Fibroblast of lung (primary cell): ENCODE measurements at regions not wholly inside any gene's neighbourhood (a gene's known extent, or its start where the extent isn't known, plus 50 kb on each side); places are given as distances from the start of the nearest gene placed in this dataset.
A peak's percentile ranks its signal among the peaks of the same experiment; 100 is the strongest.

Source experiments
- DNase-seq, 2 donors: peaks; one replicate each; pipeline versions ENCODE4 v3.0.0 to v3.0.0-alpha.2; 2010; ENCODE audit warnings: low read depth in 2 of 2
- H2AFZ ChIP-seq: 2 replicates; pipeline ENCODE4 v1.5.1; 2012; ENCODE audit warnings: low read length, control low read depth, inconsistent platforms
- H3K27ac ChIP-seq: 2 replicates; pipeline ENCODE4 v1.5.1; 2011; ENCODE audit warnings: low read length, control low read depth; ENCODE audit not compliant: insufficient read depth
- H3K27me3 ChIP-seq: 2 replicates; pipeline ENCODE4 v1.5.1; 2011; ENCODE audit warnings: mild to moderate bottlenecking, low read length; ENCODE audit not compliant: control insufficient read depth, insufficient read depth
- H3K36me3 ChIP-seq: 2 replicates; pipeline ENCODE4 v1.5.1; 2011; ENCODE audit warnings: low read length; ENCODE audit not compliant: control insufficient read depth, insufficient read depth
- H3K4me1 ChIP-seq: 2 replicates; pipeline ENCODE4 v1.5.1; 2011; ENCODE audit warnings: low read length; ENCODE audit not compliant: control insufficient read depth, insufficient read depth; ENCODE audit errors: extremely low read depth
- H3K4me2 ChIP-seq: 2 replicates; pipeline ENCODE4 v1.5.1; 2011; ENCODE audit warnings: low read length, control low read depth; ENCODE audit not compliant: insufficient read depth; ENCODE audit errors: extremely low read depth
- H3K4me3 ChIP-seq, 4 experiments: fragments of 200-600 bp in 1 of 4; sonication (generic) in 1 of 4; replicated peaks in 1 of 4; 2 replicates each; pipeline ENCODE4 v1.5.1; 2011 to 2016; ENCODE audit warnings: low read length in 4 of 4, low read depth in 3 of 4, mild to moderate bottlenecking in 3 of 4, control low read depth in 2 of 4, inconsistent platforms in 1 of 4, mixed read lengths in 1 of 4; ENCODE audit not compliant: insufficient read depth in 1 of 4; ENCODE audit errors: control extremely low read depth in 1 of 4
- H3K79me2 ChIP-seq: 2 replicates; pipeline ENCODE4 v1.5.1; 2012; ENCODE audit warnings: mild to moderate bottlenecking, low read length, inconsistent platforms; ENCODE audit not compliant: control insufficient read depth, insufficient read depth
- H3K9ac ChIP-seq: 2 replicates; pipeline ENCODE4 v1.5.1; 2011; ENCODE audit warnings: mild to moderate bottlenecking, low read length, control low read depth; ENCODE audit not compliant: insufficient read depth
- H3K9me3 ChIP-seq: 2 replicates; pipeline ENCODE4 v1.5.1; 2012; ENCODE audit warnings: low read depth, low read length; ENCODE audit not compliant: control insufficient read depth, insufficient read depth
- H4K20me1 ChIP-seq: 2 replicates; pipeline ENCODE4 v1.5.1; 2011; ENCODE audit warnings: low read length; ENCODE audit not compliant: control insufficient read depth, insufficient read depth; ENCODE audit errors: extremely low read depth
- CTCF ChIP-seq, 2 donors: IDR thresholded peaks in 1 of 2; conservative IDR thresholded peaks in 1 of 2; 1 replicate in 1 of 2; 2 replicates in 1 of 2; pipeline ENCODE4 v1.5.1; 2011 to 2012; ENCODE audit warnings: low read length in 2 of 2, control low read depth in 1 of 2, inconsistent platforms in 1 of 2, low read depth in 1 of 2, mild to moderate bottlenecking in 1 of 2
- EZH2 ChIP-seq: IDR thresholded peaks from 2 replicates; pipeline ENCODE4 v1.5.1; 2012; ENCODE audit warnings: low read length, control low read depth, mild to moderate bottlenecking; ENCODE audit errors: missing control alignments

GRCh38 chr18:10386049-10386448 is 68.4 kb upstream of the APCDD1 start:
- Histone ChIP-seq H3K4me1 (no peaks in the 10 kb centered on the region), H3K27ac (no peak overlapping the region), H3K36me3 (no peaks in the 10 kb centered on the region), H3K4me2 (no peak overlapping the region), H3K79me2 (no peaks in the 10 kb centered on the region), H3K9me3 (no peaks in the 10 kb centered on the region), H3K4me3 (no peak overlapping the region), H4K20me1 (no peaks in the 10 kb centered on the region), H3K27me3 (no peaks in the 10 kb centered on the region), H2AFZ (no peak overlapping the region), H3K9ac (no peak overlapping the region)
- no peak for DNase-seq
- TF ChIP-seq EZH2 (no peak), CTCF (conservative IDR thresholded peaks at IDR 0.05 in 1 of 2, IDR thresholded peaks at IDR 0.05 in 1 of 2; ENCODE audit: low read depth in 1 of 2, low read length in 2 of 2) (no peak)

- Histone ChIP-seq H2AFZ (no peak overlapping the region), H3K27me3 (no peaks in the 10 kb centered on the region), H4K20me1 (no peaks in the 10 kb centered on the region), H3K36me3 (no peaks in the 10 kb centered on the region), H3K4me3 (no peak overlapping the region), H3K79me2 (no peaks in the 10 kb centered on the region), H3K27ac (no peak overlapping the region), H3K9ac (no peak overlapping the region), H3K4me1 (no peaks in the 10 kb centered on the region), H3K4me2 (no peak overlapping the region), H3K9me3 (no peaks in the 10 kb centered on the region)
- TF ChIP-seq CTCF (conservative IDR thresholded peaks at IDR 0.05 in 1 of 2, IDR thresholded peaks at IDR 0.05 in 1 of 2; ENCODE audit: low read depth in 1 of 2, low read length in 2 of 2) (no peak), EZH2 (no peak)
- DNase-seq = peak in 1 of 2 donors; percentile 73
Measured at GRCh38 chr18:10386956-10387355, 67.5 kb upstream of the APCDD1 start.

GRCh38 chr18:10387399-10387798 is 67.0 kb upstream of the APCDD1 start:
- no peaks in the 10 kb centered on the region for H4K20me1 ChIP-seq
- no peaks in the 10 kb centered on the region for H3K79me2 ChIP-seq
- no peaks in the 10 kb centered on the region for H3K27me3 ChIP-seq
- no peaks in the 10 kb centered on the region for H3K9me3 ChIP-seq
- no peak overlapping the region for H3K4me3 ChIP-seq
- H2AFZ ChIP-seq = no peak overlapping the region
- no peak for TF ChIP-seq EZH2
- no peak for TF ChIP-seq CTCF (conservative IDR thresholded peaks at IDR 0.05 in 1 of 2, IDR thresholded peaks at IDR 0.05 in 1 of 2; ENCODE audit: low read depth in 1 of 2, low read length in 2 of 2)
- H3K4me2 ChIP-seq = no peak overlapping the region
- H3K27ac ChIP-seq = no peak overlapping the region
- H3K4me1 ChIP-seq = no peaks in the 10 kb centered on the region
- no peak overlapping the region for H3K9ac ChIP-seq
- DNase-seq = peak in 1 of 2 donors; percentile 27
- H3K36me3 ChIP-seq = no peaks in the 10 kb centered on the region
